ENCODE measurements at regions not wholly inside any gene's neighbourhood (a gene's known extent, or its start where the extent isn't known, plus 50 kb on each side); places are given as distances from the start of the nearest gene placed in this dataset.

GRCh38 chr4:146998157-146998556, 52.5 kb upstream of the TTC29 start:
- no peak for DNase-seq

- DNase-seq: no peak
These were observed 58.5 kb upstream of the TTC29 start for GRCh38 chr4:147003956-147004809.

- DNase-seq: no peak
These were observed 60.6 kb upstream of the TTC29 start for GRCh38 chr4:147006229-147006628.

- no peak for DNase-seq
These were observed 64.2 kb upstream of the TTC29 start for GRCh38 chr4:147009875-147010274.

- DNase-seq: no peak
These were observed 65.7 kb upstream of the TTC29 start for GRCh38 chr4:147011411-147011810.

GRCh38 chr4:147012059-147012707, 66.5 kb upstream of the TTC29 start:
- DNase-seq: no peak

- no peak for DNase-seq
These were observed 69.3 kb upstream of the TTC29 start for GRCh38 chr4:147014946-147015345.

GRCh38 chr4:147015491-147015890, 69.8 kb upstream of the TTC29 start:
- no peak for DNase-seq

- no peak for DNase-seq
These were observed 71.4 kb upstream of the TTC29 start for GRCh38 chr4:147017081-147017480.

GRCh38 chr4:147019091-147019490, 73.4 kb upstream of the TTC29 start:
- DNase-seq: peak; percentile 40 to 46

GRCh38 chr4:147020456-147020855, 74.8 kb upstream of the TTC29 start:
- DNase-seq: no peak

GRCh38 chr4:147025042-147025441, 79.4 kb upstream of the TTC29 start:
- DNase-seq: no peak

GRCh38 chr4:147029296-147029695, 83.6 kb upstream of the TTC29 start:
- DNase-seq: no peak

- no peak for DNase-seq
These were observed 88.7 kb upstream of the TTC29 start for GRCh38 chr4:147034372-147034771.

GRCh38 chr4:147037069-147037468, 91.4 kb upstream of the TTC29 start:
- DNase-seq: no peak

GRCh38 chr4:147039976-147040575, 94.4 kb upstream of the TTC29 start:
- no peak for DNase-seq

GRCh38 chr4:147040874-147041273, 95.2 kb upstream of the TTC29 start:
- no peak for DNase-seq

- no peak for DNase-seq
These were observed 95.7 kb upstream of the TTC29 start for GRCh38 chr4:147041376-147041775.

- DNase-seq: no peak
These were observed 96.4 kb upstream of the TTC29 start for GRCh38 chr4:147042046-147042445.

- DNase-seq: no peak
These were observed 98.6 kb upstream of the TTC29 start for GRCh38 chr4:147044241-147044640.

- no peak for DNase-seq
These were observed 104.3 kb upstream of the TTC29 start for GRCh38 chr4:147049946-147050345.

- DNase-seq: no peak
These were observed 104.7 kb upstream of the TTC29 start for GRCh38 chr4:147050356-147050765.

GRCh38 chr4:147052361-147052760, 106.7 kb upstream of the TTC29 start:
- no peak for DNase-seq

Measured in stimulated activated CD4-positive, alpha-beta T cell treated with anti-CD3 and anti-CD28 coated beads, Interleukin-2, amount 100 ng/mL, for 48 hours (primary cell).